Left lobe of liver (tissue), 2 donors: ENCODE measurements at regions not wholly inside any gene's neighbourhood (a gene's known extent, or its start where the extent isn't known, plus 50 kb on each side); places are given as distances from the start of the nearest gene placed in this dataset.

Experiments
- ATAC-seq: fragments of 200-7000 bp; cut with Tn5 transposase; one replicate; pipeline ENCODE4 v1.9.1; 2020; ENCODE audit warnings: mild to moderate bottlenecking, moderate library complexity
- DNase-seq: peaks from one replicate; pipeline ENCODE4 v3.0.0-alpha.2; 2020; ENCODE audit warnings: low spot score
- donor health status: DM: no; HTN: no; CAD: no; lungs with moderate emphysema.
- donor health status: DM: no; HTN: yes; CAD: no.

GRCh38 chr9:86460216-86461002 lies 106.2 kb upstream of the TUT7 start:
- no peak for DNase-seq
- no peak for ATAC-seq

GRCh38 chr9:86459599-86460155 lies 105.5 kb upstream of the TUT7 start:
- DNase-seq (no peak), ATAC-seq (no peak)

GRCh38 chr9:86459191-86459590 lies 105.0 kb upstream of the TUT7 start:
- DNase-seq (no peak), ATAC-seq (no peak)

- DNase-seq = no peak
- no peak for ATAC-seq
Observed at GRCh38 chr9:86458191-86458855, 104.1 kb upstream of the TUT7 start.

GRCh38 chr9:86456416-86456815 lies 102.2 kb upstream of the TUT7 start:
- no peak for DNase-seq
- ATAC-seq = no peak

GRCh38 chr9:86454701-86455615 lies 100.7 kb upstream of the TUT7 start:
- ATAC-seq = no peak
- no peak for DNase-seq

GRCh38 chr9:86452201-86452828 lies 98.1 kb upstream of the TUT7 start:
- peak; percentile 83 for DNase-seq
- ATAC-seq = peak; percentile 99

- DNase-seq (no peak), ATAC-seq (no peak)
Observed at GRCh38 chr9:86449246-86449645, 95.0 kb upstream of the TUT7 start.

- ATAC-seq = no peak
Observed at GRCh38 chr9:86445671-86446070, 91.5 kb upstream of the TUT7 start.

GRCh38 chr9:86443992-86444391 lies 89.8 kb upstream of the TUT7 start:
- ATAC-seq (no peak), DNase-seq (no peak)

More at GRCh38 chr9:86445671-86446070, 91.5 kb upstream of the TUT7 start:
- no peak for DNase-seq

- ATAC-seq = peak; percentile 96
- no peak for DNase-seq
Observed at GRCh38 chr9:86434039-86434726, 80.0 kb upstream of the TUT7 start.

- ATAC-seq = no peak
- DNase-seq = no peak
Observed at GRCh38 chr9:86424251-86424891, 70.2 kb upstream of the TUT7 start.

- DNase-seq (no peak), ATAC-seq (peak; percentile 88)
Observed at GRCh38 chr9:86413971-86414880, 60.0 kb upstream of the TUT7 start.

- ATAC-seq = no peak
- DNase-seq = no peak
Observed at GRCh38 chr9:86410281-86410680, 56.1 kb upstream of the TUT7 start.

GRCh38 chr9:86408121-86408520 lies 53.9 kb upstream of the TUT7 start:
- ATAC-seq = no peak
- DNase-seq = no peak

- DNase-seq (peak; percentile 90), ATAC-seq (peak; percentile 74)
Observed at GRCh38 chr9:86407022-86407421, 52.8 kb upstream of the TUT7 start.

- peak; percentile 70 for DNase-seq
- ATAC-seq = peak; percentile 48
Observed at GRCh38 chr9:86406366-86406765, 52.2 kb upstream of the TUT7 start.

- peak; percentile 5 for ATAC-seq
- no peak for DNase-seq
Observed at GRCh38 chr9:86405926-86406325, 51.7 kb upstream of the TUT7 start.
